Erythroblast (primary cell): ENCODE measurements at regions not wholly inside any gene's neighbourhood (a gene's known extent, or its start where the extent isn't known, plus 50 kb on each side); places are given as distances from the start of the nearest gene placed in this dataset.

ENCODE experiments used
- GATA1 ChIP-seq: IDR thresholded peaks from 2 replicates; pipeline ENCODE4 v1.6.1; 2011; ENCODE audit warnings: low read depth, mild to moderate bottlenecking, control low read depth, low read length, moderate library complexity
- POLR2A ChIP-seq: IDR thresholded peaks from 2 replicates; pipeline ENCODE4 v1.6.1; 2011; ENCODE audit warnings: mild to moderate bottlenecking, low read length

DNA sequence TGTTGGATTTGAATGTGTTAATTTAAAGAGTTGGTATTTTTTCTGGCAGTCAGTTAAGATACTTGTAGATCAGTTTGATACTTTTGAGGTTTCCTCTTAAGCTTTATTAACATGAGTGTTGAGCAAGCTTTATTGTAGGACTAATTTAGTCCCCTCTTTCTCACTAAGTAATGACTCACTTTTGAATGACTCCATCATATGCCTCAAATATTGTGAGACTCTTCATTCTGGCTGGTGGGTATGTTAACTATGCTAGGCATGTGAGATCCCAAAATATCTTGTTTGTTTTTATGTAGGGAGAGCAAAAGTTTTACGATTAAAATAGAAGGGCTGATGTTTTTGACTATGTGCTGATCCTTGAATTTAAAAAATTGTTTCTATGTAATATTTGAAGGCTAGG is 355.7 kb downstream of the IZUMO3 start:
- TF ChIP-seq POLR2A: no peak
- no peak for TF ChIP-seq GATA1
